GM23338 (cell line): ENCODE measurements at regions not wholly inside any gene's neighbourhood (a gene's known extent, or its start where the extent isn't known, plus 50 kb on each side); places are given as distances from the start of the nearest gene placed in this dataset.
A peak's percentile ranks its signal among the peaks of the same experiment; 100 is the strongest.

Experiments
- ATAC-seq: fragments of 200-7000 bp; cut with Tn5 transposase; 3 replicates; pipeline ENCODE4 v1.9.1; 2020
- DNase-seq: peaks from one replicate; pipeline ENCODE4 v3.0.0-alpha.2; 2015; ENCODE audit warnings: low spot score
- H2AFZ ChIP-seq: fragments of 200-600 bp; sonication (generic); 2 replicates; pipeline ENCODE4 v1.8.0; 2016; ENCODE audit warnings: antibody characterized with exemption, mild to moderate bottlenecking, moderate library complexity
- H3F3A ChIP-seq: fragments of 200-600 bp; sonication (generic); replicated peaks from 2 replicates; pipeline ENCODE4 v1.8.0; 2017; ENCODE audit warnings: antibody characterized with exemption, mixed run types, low read depth
- H3K27ac ChIP-seq: fragments of 200-600 bp; sonication (generic); 2 replicates; pipeline ENCODE4 v1.6.1; 2016; ENCODE audit warnings: low read depth
- H3K27me3 ChIP-seq: fragments of 200-600 bp; sonication (generic); 2 replicates; pipeline ENCODE4 v1.8.0; 2016; ENCODE audit warnings: mild to moderate bottlenecking, mixed run types, moderate library complexity; ENCODE audit not compliant: insufficient read depth
- H3K36me3 ChIP-seq: fragments of 200-600 bp; sonication (generic); 2 replicates; pipeline ENCODE4 v1.8.0; 2016; ENCODE audit warnings: mild to moderate bottlenecking; ENCODE audit not compliant: insufficient read depth
- H3K4me1 ChIP-seq: fragments of 200-600 bp; sonication (generic); 2 replicates; pipeline ENCODE4 v1.8.0; 2016; ENCODE audit warnings: mild to moderate bottlenecking, moderate library complexity; ENCODE audit not compliant: insufficient read depth
- H3K4me2 ChIP-seq: fragments of 200-600 bp; sonication (generic); 2 replicates; pipeline ENCODE4 v1.7.1; 2017; ENCODE audit warnings: mixed run types
- H3K4me3 ChIP-seq: fragments of 200-600 bp; sonication (generic); 2 replicates; pipeline ENCODE4 v1.6.1; 2016; ENCODE audit warnings: mixed run types
- H3K79me2 ChIP-seq: fragments of 200-600 bp; sonication (generic); replicated peaks from 2 replicates; pipeline ENCODE4 v1.8.0; 2017; ENCODE audit warnings: mild to moderate bottlenecking; ENCODE audit not compliant: insufficient read depth
- H3K9me2 ChIP-seq: fragments of 200-600 bp; sonication (generic); 2 replicates; pipeline ENCODE4 v1.8.0; 2017; ENCODE audit not compliant: insufficient read depth
- H4K20me1 ChIP-seq: fragments of 200-600 bp; sonication (generic); replicated peaks from 2 replicates; pipeline ENCODE4 v1.8.0; 2017; ENCODE audit warnings: mild to moderate bottlenecking; ENCODE audit not compliant: insufficient read depth
- H3K27ac Mint-ChIP-seq: 2 replicates; pipeline ENCODE4 v1.8.0; 2020; ENCODE audit warnings: inconsistent platforms, mild to moderate bottlenecking, moderate library complexity, mixed read lengths
- H3K27me3 Mint-ChIP-seq: 3 replicates; pipeline ENCODE4 v1.8.0; 2022; ENCODE audit warnings: low read depth, mild to moderate bottlenecking, moderate library complexity, mixed read lengths, inconsistent platforms; ENCODE audit not compliant: insufficient read depth, poor library complexity
- H3K36me3 Mint-ChIP-seq: 3 replicates; pipeline ENCODE4 v1.8.0; 2021; ENCODE audit warnings: low read depth, mild to moderate bottlenecking, inconsistent platforms, moderate library complexity, mixed read lengths
- H3K4me1 Mint-ChIP-seq: 3 replicates; pipeline ENCODE4 v1.8.0; 2020; ENCODE audit warnings: mild to moderate bottlenecking, inconsistent platforms, mixed read lengths
- H3K4me3 Mint-ChIP-seq: 3 replicates; pipeline ENCODE4 v1.8.0; 2021; ENCODE audit warnings: moderate library complexity, mild to moderate bottlenecking, inconsistent platforms, mixed read lengths
- H3K9me3 Mint-ChIP-seq: 3 replicates; pipeline ENCODE4 v1.8.0; 2020; ENCODE audit warnings: moderate library complexity, mild to moderate bottlenecking, inconsistent platforms, mixed read lengths
- CREB1 ChIP-seq: fragments of 250-450 bp; sonication (Bioruptor Pico); IDR thresholded peaks from 2 replicates; pipeline ENCODE4 v1.5.0; 2020; ENCODE audit warnings: low read depth, mild to moderate bottlenecking, moderate library complexity
- EZH2 ChIP-seq: fragments of 200-600 bp; sonication (generic); IDR thresholded peaks from one replicate; pipeline ENCODE4 v1.8.0; 2017; ENCODE audit warnings: antibody characterized with exemption, mild to moderate bottlenecking, low read depth; ENCODE audit not compliant: unreplicated experiment
- JUNB ChIP-seq: IDR thresholded peaks from one replicate; pipeline ENCODE4 v1.6.1; 2016; ENCODE audit warnings: antibody characterized with exemption; ENCODE audit not compliant: unreplicated experiment
- POLR2AphosphoS5 ChIP-seq: IDR thresholded peaks from 2 replicates; pipeline ENCODE4 v1.6.1; 2016; ENCODE audit warnings: antibody characterized with exemption, low read depth
- ZNF331 ChIP-seq: fragments of 250-450 bp; sonication (Bioruptor Pico); IDR thresholded peaks from 2 replicates; pipeline ENCODE4 v1.5.0; 2020; ENCODE audit warnings: low read depth, mild to moderate bottlenecking, moderate library complexity
- TF ChIP-seq, protein P1 (sequence below): IDR thresholded peaks from one replicate; pipeline ENCODE4 v1.6.1; 2018; ENCODE audit warnings: antibody characterized with exemption; ENCODE audit not compliant: unreplicated experiment
- TF ChIP-seq, protein P2 (sequence below): fragments of 250-450 bp; sonication (Bioruptor Pico); IDR thresholded peaks from 2 replicates; pipeline ENCODE4 v1.5.0; 2020; ENCODE audit warnings: mild to moderate bottlenecking, moderate library complexity

DNA sequence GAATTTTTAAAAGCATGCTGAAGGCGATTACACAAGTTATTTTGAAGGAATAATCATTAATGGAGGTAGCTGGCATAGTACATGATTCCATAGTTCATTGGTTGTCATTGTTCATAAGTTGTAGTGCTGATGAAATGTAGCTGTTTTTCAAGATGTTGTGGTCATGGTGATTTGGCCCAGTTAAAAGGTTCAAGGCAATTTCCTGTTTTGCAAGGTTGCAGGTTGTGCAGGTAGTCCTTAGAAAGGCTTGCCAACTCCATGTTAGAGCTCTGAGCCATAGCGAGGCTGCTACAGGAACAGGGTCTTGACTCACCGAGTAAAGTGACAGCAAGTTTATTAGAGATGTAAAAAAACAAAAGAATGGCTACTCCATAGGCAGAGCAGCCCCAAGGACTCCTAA is 95.8 kb upstream of the CHORDC1 start:
- Histone ChIP-seq H2AFZ (no peak overlapping the region), H3K36me3 (no peaks in the 10 kb centered on the region), H3F3A (no peaks in the 10 kb centered on the region), H3K27me3 (no peaks in the 10 kb centered on the region), H3K79me2 (no peaks in the 10 kb centered on the region), H3K9me2 (0 out of 2 replicates have a peak, but pooled peaks cover 5% of the 10 kb centered on the region), H3K4me1 (no peaks in the 10 kb centered on the region), H3K4me2 (no peak overlapping the region), H4K20me1 (no peaks in the 10 kb centered on the region; the same call in 1 of the 2 replicates), H3K4me3 (no peak overlapping the region), H3K27ac (no peak overlapping the region)
- ATAC-seq (no peak), DNase-seq (no peak)
- Mint-ChIP-seq H3K9me3 (peaks cover 5% of the 10 kb centered on the region; the same call in 2 of the 3 replicates), H3K4me3 (no peak overlapping the region), H3K4me1 (peaks cover 7% of the 10 kb centered on the region), H3K36me3 (peaks cover 3% of the 10 kb centered on the region; the same call in 2 of the 3 replicates), H3K27me3 (peaks cover 5% of the 10 kb centered on the region), H3K27ac (peak overlapping the region; percentile 73)
- TF ChIP-seq EZH2, result no peak
- TF ChIP-seq, protein P1, sequence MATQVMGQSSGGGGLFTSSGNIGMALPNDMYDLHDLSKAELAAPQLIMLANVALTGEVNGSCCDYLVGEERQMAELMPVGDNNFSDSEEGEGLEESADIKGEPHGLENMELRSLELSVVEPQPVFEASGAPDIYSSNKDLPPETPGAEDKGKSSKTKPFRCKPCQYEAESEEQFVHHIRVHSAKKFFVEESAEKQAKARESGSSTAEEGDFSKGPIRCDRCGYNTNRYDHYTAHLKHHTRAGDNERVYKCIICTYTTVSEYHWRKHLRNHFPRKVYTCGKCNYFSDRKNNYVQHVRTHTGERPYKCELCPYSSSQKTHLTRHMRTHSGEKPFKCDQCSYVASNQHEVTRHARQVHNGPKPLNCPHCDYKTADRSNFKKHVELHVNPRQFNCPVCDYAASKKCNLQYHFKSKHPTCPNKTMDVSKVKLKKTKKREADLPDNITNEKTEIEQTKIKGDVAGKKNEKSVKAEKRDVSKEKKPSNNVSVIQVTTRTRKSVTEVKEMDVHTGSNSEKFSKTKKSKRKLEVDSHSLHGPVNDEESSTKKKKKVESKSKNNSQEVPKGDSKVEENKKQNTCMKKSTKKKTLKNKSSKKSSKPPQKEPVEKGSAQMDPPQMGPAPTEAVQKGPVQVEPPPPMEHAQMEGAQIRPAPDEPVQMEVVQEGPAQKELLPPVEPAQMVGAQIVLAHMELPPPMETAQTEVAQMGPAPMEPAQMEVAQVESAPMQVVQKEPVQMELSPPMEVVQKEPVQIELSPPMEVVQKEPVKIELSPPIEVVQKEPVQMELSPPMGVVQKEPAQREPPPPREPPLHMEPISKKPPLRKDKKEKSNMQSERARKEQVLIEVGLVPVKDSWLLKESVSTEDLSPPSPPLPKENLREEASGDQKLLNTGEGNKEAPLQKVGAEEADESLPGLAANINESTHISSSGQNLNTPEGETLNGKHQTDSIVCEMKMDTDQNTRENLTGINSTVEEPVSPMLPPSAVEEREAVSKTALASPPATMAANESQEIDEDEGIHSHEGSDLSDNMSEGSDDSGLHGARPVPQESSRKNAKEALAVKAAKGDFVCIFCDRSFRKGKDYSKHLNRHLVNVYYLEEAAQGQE, result no peak
- no peak for TF ChIP-seq ZNF331 (CRISPR knock-in tag)
- no peak for TF ChIP-seq CREB1 (CRISPR knock-in tag)
- TF ChIP-seq, protein P2, sequence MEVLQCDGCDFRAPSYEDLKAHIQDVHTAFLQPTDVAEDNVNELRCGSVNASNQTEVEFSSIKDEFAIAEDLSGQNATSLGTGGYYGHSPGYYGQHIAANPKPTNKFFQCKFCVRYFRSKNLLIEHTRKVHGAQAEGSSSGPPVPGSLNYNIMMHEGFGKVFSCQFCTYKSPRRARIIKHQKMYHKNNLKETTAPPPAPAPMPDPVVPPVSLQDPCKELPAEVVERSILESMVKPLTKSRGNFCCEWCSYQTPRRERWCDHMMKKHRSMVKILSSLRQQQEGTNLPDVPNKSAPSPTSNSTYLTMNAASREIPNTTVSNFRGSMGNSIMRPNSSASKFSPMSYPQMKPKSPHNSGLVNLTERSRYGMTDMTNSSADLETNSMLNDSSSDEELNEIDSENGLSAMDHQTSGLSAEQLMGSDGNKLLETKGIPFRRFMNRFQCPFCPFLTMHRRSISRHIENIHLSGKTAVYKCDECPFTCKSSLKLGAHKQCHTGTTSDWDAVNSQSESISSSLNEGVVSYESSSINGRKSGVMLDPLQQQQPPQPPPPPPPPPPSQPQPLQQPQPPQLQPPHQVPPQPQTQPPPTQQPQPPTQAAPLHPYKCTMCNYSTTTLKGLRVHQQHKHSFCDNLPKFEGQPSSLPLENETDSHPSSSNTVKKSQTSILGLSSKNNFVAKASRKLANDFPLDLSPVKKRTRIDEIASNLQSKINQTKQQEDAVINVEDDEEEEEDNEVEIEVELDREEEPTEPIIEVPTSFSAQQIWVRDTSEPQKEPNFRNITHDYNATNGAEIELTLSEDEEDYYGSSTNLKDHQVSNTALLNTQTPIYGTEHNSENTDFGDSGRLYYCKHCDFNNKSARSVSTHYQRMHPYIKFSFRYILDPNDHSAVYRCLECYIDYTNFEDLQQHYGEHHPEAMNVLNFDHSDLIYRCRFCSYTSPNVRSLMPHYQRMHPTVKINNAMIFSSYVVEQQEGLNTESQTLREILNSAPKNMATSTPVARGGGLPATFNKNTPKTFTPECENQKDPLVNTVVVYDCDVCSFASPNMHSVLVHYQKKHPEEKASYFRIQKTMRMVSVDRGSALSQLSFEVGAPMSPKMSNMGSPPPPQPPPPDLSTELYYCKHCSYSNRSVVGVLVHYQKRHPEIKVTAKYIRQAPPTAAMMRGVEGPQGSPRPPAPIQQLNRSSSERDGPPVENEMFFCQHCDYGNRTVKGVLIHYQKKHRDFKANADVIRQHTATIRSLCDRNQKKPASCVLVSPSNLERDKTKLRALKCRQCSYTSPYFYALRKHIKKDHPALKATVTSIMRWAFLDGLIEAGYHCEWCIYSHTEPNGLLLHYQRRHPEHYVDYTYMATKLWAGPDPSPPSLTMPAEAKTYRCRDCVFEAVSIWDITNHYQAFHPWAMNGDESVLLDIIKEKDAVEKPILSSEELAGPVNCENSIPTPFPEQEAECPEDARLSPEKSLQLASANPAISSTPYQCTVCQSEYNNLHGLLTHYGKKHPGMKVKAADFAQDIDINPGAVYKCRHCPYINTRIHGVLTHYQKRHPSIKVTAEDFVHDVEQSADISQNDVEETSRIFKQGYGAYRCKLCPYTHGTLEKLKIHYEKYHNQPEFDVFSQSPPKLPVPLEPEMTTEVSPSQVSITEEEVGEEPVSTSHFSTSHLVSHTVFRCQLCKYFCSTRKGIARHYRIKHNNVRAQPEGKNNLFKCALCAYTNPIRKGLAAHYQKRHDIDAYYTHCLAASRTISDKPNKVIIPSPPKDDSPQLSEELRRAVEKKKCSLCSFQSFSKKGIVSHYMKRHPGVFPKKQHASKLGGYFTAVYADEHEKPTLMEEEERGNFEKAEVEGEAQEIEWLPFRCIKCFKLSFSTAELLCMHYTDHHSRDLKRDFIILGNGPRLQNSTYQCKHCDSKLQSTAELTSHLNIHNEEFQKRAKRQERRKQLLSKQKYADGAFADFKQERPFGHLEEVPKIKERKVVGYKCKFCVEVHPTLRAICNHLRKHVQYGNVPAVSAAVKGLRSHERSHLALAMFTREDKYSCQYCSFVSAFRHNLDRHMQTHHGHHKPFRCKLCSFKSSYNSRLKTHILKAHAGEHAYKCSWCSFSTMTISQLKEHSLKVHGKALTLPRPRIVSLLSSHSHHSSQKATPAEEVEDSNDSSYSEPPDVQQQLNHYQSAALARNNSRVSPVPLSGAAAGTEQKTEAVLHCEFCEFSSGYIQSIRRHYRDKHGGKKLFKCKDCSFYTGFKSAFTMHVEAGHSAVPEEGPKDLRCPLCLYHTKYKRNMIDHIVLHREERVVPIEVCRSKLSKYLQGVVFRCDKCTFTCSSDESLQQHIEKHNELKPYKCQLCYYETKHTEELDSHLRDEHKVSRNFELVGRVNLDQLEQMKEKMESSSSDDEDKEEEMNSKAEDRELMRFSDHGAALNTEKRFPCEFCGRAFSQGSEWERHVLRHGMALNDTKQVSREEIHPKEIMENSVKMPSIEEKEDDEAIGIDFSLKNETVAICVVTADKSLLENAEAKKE (CRISPR knock-in tag), result no peak
- TF ChIP-seq JUNB, result no peak
- TF ChIP-seq POLR2AphosphoS5, result no peak
